ENCODE measurements at regions not wholly inside any gene's neighbourhood (a gene's known extent, or its start where the extent isn't known, plus 50 kb on each side); places are given as distances from the start of the nearest gene placed in this dataset.

GRCh38 chr2:58972737-58973136 lies 731.6 kb upstream of the FANCL start:
- Histone ChIP-seq H3K9me3 (ENCODE audit: insufficient read depth, low read length) (no peaks in the 10 kb centered on the region), H3K4me3 (ENCODE audit: insufficient read length, low read depth) (no peak overlapping the region), H3K27me3 (ENCODE audit: insufficient read depth, insufficient read length) (no peaks in the 10 kb centered on the region), H3K9ac (ENCODE audit: insufficient read length, low read depth) (no peak overlapping the region), H3K36me3 (ENCODE audit: insufficient read depth, insufficient read length, low read length) (no peaks in the 10 kb centered on the region), H3K4me1 (ENCODE audit: insufficient read depth, insufficient read length) (no peaks in the 10 kb centered on the region)
- no peak for DNase-seq (ENCODE audit: low read depth, low spot score)
- TF ChIP-seq YY1 (IDR thresholded peaks at IDR 0.05; ENCODE audit: insufficient read depth, insufficient read length) (no peak), ZNF274 (IDR thresholded peaks at IDR 0.05; ENCODE audit: low read depth, low read length) (no peak)

- no peaks in the 10 kb centered on the region for H3K4me1 ChIP-seq (ENCODE audit: insufficient read depth, insufficient read length)
- H3K36me3 ChIP-seq (ENCODE audit: insufficient read depth, insufficient read length, low read length), result no peaks in the 10 kb centered on the region
- TF ChIP-seq SUZ12 (IDR thresholded peaks at IDR 0.05; ENCODE audit: extremely low read depth, insufficient read depth, insufficient read length) (no peak), YY1 (IDR thresholded peaks at IDR 0.05; ENCODE audit: insufficient read depth, insufficient read length) (no peak), ZNF274 (IDR thresholded peaks at IDR 0.05; ENCODE audit: low read depth, low read length) (no peak)
- H3K27me3 ChIP-seq (ENCODE audit: insufficient read depth, insufficient read length), result no peaks in the 10 kb centered on the region
- H3K4me3 ChIP-seq (ENCODE audit: insufficient read length, low read depth), result no peak overlapping the region
- no peak overlapping the region for H3K9ac ChIP-seq (ENCODE audit: insufficient read length, low read depth)
- no peak for DNase-seq (ENCODE audit: low read depth, low spot score)
- H3K9me3 ChIP-seq (ENCODE audit: insufficient read depth, low read length), result no peaks in the 10 kb centered on the region
Measured at GRCh38 chr2:58971511-58972360, 730.6 kb upstream of the FANCL start.

- H3K4me1 ChIP-seq (ENCODE audit: insufficient read depth, insufficient read length), result no peaks in the 10 kb centered on the region
- H3K9ac ChIP-seq (ENCODE audit: insufficient read length, low read depth), result no peak overlapping the region
- H3K4me3 ChIP-seq (ENCODE audit: insufficient read length, low read depth), result no peak overlapping the region
- H3K36me3 ChIP-seq (ENCODE audit: insufficient read depth, insufficient read length, low read length), result no peaks in the 10 kb centered on the region
- TF ChIP-seq YY1 (IDR thresholded peaks at IDR 0.05; ENCODE audit: insufficient read depth, insufficient read length) (no peak), ZNF274 (IDR thresholded peaks at IDR 0.05; ENCODE audit: low read depth, low read length) (no peak), SUZ12 (IDR thresholded peaks at IDR 0.05; ENCODE audit: extremely low read depth, insufficient read depth, insufficient read length) (no peak)
- DNase-seq (ENCODE audit: low read depth, low spot score), result no peak
- no peaks in the 10 kb centered on the region for H3K9me3 ChIP-seq (ENCODE audit: insufficient read depth, low read length)
- no peaks in the 10 kb centered on the region for H3K27me3 ChIP-seq (ENCODE audit: insufficient read depth, insufficient read length)
Measured at GRCh38 chr2:58970365-58970764, 729.2 kb upstream of the FANCL start.

GRCh38 chr2:58968885-58969284 lies 727.8 kb upstream of the FANCL start:
- Histone ChIP-seq H3K9ac (ENCODE audit: insufficient read length, low read depth) (no peak overlapping the region), H3K4me1 (ENCODE audit: insufficient read depth, insufficient read length) (no peaks in the 10 kb centered on the region), H3K27me3 (ENCODE audit: insufficient read depth, insufficient read length) (no peaks in the 10 kb centered on the region), H3K9me3 (ENCODE audit: insufficient read depth, low read length) (no peaks in the 10 kb centered on the region), H3K36me3 (ENCODE audit: insufficient read depth, insufficient read length, low read length) (no peaks in the 10 kb centered on the region), H3K4me3 (ENCODE audit: insufficient read length, low read depth) (no peak overlapping the region)
- no peak for DNase-seq (ENCODE audit: low read depth, low spot score)
- TF ChIP-seq SUZ12 (IDR thresholded peaks at IDR 0.05; ENCODE audit: extremely low read depth, insufficient read depth, insufficient read length), result no peak
- TF ChIP-seq ZNF274 (IDR thresholded peaks at IDR 0.05; ENCODE audit: low read depth, low read length), result no peak
- TF ChIP-seq YY1 (IDR thresholded peaks at IDR 0.05; ENCODE audit: insufficient read depth, insufficient read length), result no peak

GRCh38 chr2:58967736-58968135 lies 726.6 kb upstream of the FANCL start:
- Histone ChIP-seq H3K27me3 (ENCODE audit: insufficient read depth, insufficient read length) (no peaks in the 10 kb centered on the region), H3K4me1 (ENCODE audit: insufficient read depth, insufficient read length) (no peaks in the 10 kb centered on the region), H3K36me3 (ENCODE audit: insufficient read depth, insufficient read length, low read length) (no peaks in the 10 kb centered on the region), H3K4me3 (ENCODE audit: insufficient read length, low read depth) (no peak overlapping the region), H3K9me3 (ENCODE audit: insufficient read depth, low read length) (no peaks in the 10 kb centered on the region), H3K9ac (ENCODE audit: insufficient read length, low read depth) (no peak overlapping the region)
- no peak for DNase-seq (ENCODE audit: low read depth, low spot score)
- TF ChIP-seq ZNF274 (IDR thresholded peaks at IDR 0.05; ENCODE audit: low read depth, low read length) (no peak), YY1 (IDR thresholded peaks at IDR 0.05; ENCODE audit: insufficient read depth, insufficient read length) (no peak), SUZ12 (IDR thresholded peaks at IDR 0.05; ENCODE audit: extremely low read depth, insufficient read depth, insufficient read length) (no peak)

GRCh38 chr2:58965602-58966001 lies 724.5 kb upstream of the FANCL start:
- H3K4me3 ChIP-seq (ENCODE audit: insufficient read length, low read depth), result no peak overlapping the region
- no peaks in the 10 kb centered on the region for H3K27me3 ChIP-seq (ENCODE audit: insufficient read depth, insufficient read length)
- no peak for TF ChIP-seq ZNF274 (IDR thresholded peaks at IDR 0.05; ENCODE audit: low read depth, low read length)
- TF ChIP-seq YY1 (IDR thresholded peaks at IDR 0.05; ENCODE audit: insufficient read depth, insufficient read length), result no peak
- no peak for TF ChIP-seq SUZ12 (IDR thresholded peaks at IDR 0.05; ENCODE audit: extremely low read depth, insufficient read depth, insufficient read length)
- no peaks in the 10 kb centered on the region for H3K9me3 ChIP-seq (ENCODE audit: insufficient read depth, low read length)
- no peak overlapping the region for H3K9ac ChIP-seq (ENCODE audit: insufficient read length, low read depth)
- H3K36me3 ChIP-seq (ENCODE audit: insufficient read depth, insufficient read length, low read length), result no peaks in the 10 kb centered on the region
- no peak for DNase-seq (ENCODE audit: low read depth, low spot score)
- no peaks in the 10 kb centered on the region for H3K4me1 ChIP-seq (ENCODE audit: insufficient read depth, insufficient read length)

- Histone ChIP-seq H3K4me1 (ENCODE audit: insufficient read depth, insufficient read length) (no peaks in the 10 kb centered on the region), H3K9ac (ENCODE audit: insufficient read length, low read depth) (no peak overlapping the region), H3K27me3 (ENCODE audit: insufficient read depth, insufficient read length) (no peaks in the 10 kb centered on the region), H3K9me3 (ENCODE audit: insufficient read depth, low read length) (no peaks in the 10 kb centered on the region), H3K36me3 (ENCODE audit: insufficient read depth, insufficient read length, low read length) (no peaks in the 10 kb centered on the region), H3K4me3 (ENCODE audit: insufficient read length, low read depth) (no peak overlapping the region)
- no peak for DNase-seq (ENCODE audit: low read depth, low spot score)
- TF ChIP-seq ZNF274 (IDR thresholded peaks at IDR 0.05; ENCODE audit: low read depth, low read length) (no peak), YY1 (IDR thresholded peaks at IDR 0.05; ENCODE audit: insufficient read depth, insufficient read length) (no peak)
Measured at GRCh38 chr2:58959996-58960395, 718.9 kb upstream of the FANCL start.
